GM19043 (cell line): ENCODE measurements at regions not wholly inside any gene's neighbourhood (a gene's known extent, or its start where the extent isn't known, plus 50 kb on each side); places are given as distances from the start of the nearest gene placed in this dataset.

Experiments used
- ATAC-seq: cut with Tn5 transposase; IDR thresholded peaks from one replicate; pipeline ENCODE4 v1.9.1; 2021; ENCODE audit warnings: low read depth; ENCODE audit not compliant: unreplicated experiment

- no peak for ATAC-seq
Measured at GRCh38 chr21:16768096-16768495, 744.7 kb upstream of the CXADR start.

DNA sequence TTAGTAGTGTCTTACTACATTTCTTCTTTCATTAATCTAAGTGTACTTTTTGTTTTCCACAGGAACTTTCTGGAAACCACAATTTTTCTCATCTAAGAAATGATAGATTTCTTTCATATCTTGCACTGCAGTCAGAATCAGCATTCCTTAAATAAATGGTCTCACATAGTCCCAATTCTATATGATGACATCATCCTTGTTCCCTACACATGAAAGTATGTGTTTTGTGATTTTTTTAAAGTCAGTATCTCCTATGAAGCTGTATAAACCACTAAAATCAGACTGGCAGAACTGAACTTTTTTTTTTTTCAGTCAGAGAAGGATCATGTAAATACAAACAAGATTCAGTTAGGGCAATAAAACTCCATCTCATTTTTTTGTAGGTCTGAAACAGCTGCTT is 742.6 kb upstream of the CXADR start:
- no peak for ATAC-seq

DNA sequence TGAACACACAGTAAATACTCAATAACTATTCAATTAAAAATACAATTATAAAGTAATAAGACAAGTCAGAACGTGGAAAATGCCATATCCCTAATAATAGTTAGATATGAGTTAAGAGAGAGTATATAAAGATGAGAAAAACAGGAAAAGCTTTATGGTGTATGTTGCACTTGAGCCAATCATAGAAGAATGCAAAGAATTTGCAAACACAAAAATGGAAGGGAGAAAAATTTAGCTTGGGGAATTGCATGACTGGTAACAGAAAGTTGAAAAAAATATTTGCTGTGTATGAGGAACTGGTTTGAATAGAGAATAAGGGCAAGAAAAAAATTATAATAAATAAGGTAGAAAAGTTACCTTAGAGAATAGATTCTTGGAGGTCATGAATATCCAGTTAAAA is 739.6 kb upstream of the CXADR start:
- ATAC-seq, result no peak

GRCh38 chr21:16775076-16775475 is 737.8 kb upstream of the CXADR start:
- ATAC-seq, result no peak

DNA sequence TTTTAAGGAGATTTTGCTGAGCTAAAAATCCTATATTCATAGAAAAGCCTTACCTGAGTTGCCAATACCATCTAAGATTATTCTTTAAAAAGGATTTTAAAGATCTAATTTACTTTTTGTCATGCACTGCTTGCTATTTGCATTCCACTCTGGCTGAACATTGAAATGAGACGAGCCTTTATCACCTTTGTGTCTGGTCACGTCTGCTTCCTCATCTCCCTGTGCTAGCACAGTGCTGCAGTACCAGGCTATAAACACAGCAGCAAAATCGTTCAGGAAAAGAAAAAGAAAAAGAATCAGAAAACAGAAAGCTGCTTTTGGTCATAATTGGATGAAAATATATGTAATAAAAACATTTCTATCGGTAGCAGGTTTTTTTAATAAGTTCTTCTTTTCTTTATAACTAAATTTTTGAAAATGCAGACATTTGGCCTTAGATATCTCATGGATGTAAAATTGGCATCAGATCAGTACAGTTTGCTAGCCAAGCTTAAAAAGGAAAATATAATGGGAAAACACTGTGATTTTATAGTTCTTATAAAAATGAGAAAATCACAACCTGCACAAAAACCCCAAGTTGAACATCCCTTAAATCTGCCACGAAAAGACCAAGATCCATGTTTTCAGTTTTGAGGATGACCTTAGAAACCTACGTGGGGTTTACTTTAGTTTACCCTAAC is 735.7 kb upstream of the CXADR start:
- ATAC-seq, result no peak

- ATAC-seq, result no peak
Measured at GRCh38 chr21:16788584-16788983, 724.3 kb upstream of the CXADR start.

DNA sequence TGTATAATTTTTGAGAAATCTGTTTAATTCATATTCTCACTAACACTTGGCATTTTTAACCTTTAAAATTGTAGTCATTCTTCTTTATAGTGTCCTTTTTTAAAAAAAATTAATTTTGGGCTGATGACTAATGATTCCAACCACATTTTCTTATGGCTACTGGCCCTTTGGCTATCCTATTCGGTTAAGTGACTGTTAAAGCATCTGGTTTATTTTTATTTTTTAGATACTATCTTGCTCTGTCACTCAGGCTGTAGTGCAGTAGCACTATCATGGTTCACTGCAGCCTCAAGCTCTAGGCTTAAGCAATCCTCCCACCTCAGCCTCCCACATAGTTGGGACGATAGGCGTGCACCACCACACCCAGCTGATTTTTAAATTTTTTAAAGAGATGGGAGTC is 723.2 kb upstream of the CXADR start:
- no peak for ATAC-seq

DNA sequence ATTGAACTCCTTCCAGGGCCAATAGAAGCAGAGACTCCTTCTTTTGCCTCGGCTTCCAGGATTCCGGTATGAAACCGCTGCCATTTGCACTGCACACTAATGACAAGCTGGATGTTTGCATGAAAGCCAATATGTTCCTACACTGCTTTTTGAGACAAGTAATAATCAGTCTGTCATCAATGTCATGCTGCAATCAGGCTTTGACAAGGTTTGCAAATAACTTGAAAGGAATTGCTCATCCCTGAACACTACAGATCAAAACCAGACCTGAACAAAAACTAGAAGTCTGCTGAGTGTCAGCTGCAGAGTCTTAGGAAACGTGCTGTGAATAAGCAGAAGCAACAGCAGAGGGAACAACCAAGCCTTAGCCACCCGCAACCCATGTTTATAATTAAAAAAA is 720.7 kb upstream of the CXADR start:
- no peak for ATAC-seq

- no peak for ATAC-seq
Measured at GRCh38 chr21:16794950-16795349, 717.9 kb upstream of the CXADR start.

DNA sequence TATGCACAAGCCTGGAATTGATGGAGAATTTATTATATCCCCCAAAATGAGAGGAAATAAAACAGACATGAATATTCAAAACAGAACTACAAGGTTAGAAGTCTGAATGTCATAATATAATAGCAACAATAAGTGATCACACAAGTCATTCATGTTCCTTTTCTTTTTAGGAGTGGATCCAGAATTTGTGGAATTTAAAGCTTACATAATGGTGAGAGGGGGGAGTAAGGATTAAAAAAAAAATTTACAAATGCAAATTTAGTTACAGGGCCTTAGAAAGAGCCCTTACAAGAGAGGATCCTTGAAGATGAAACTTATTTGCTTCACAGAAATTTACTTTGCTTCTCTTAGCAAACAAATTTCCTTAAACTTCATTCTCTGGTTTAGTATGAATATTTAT is 716.1 kb upstream of the CXADR start:
- no peak for ATAC-seq

GRCh38 chr21:16797540-16797939 is 715.3 kb upstream of the CXADR start:
- no peak for ATAC-seq

- no peak for ATAC-seq
Measured at GRCh38 chr21:16797966-16798365, 714.9 kb upstream of the CXADR start.

GRCh38 chr21:16800536-16801275 is 712.1 kb upstream of the CXADR start:
- no peak for ATAC-seq

- ATAC-seq, result no peak
Measured at GRCh38 chr21:16811011-16811410, 701.8 kb upstream of the CXADR start.

DNA sequence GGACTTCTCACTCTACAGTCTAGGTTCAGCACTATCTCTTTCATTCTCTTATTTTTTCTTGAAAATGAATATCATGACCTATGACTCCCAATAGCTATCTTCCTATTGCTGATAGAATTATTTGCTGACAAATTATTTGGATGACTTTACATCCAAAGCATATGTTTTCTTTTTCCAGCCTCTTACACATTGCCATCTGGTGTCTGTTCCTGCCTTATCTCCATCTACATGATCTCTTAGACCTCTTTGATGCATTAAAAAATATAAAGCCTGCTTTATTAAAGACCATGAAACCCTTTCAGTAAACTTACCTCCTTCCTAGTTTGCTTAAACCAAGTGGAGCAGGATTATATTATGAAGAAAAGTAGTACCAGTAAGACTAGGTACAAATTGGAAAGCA is 700.9 kb upstream of the CXADR start:
- no peak for ATAC-seq

- no peak for ATAC-seq
Measured at GRCh38 chr21:16815243-16815642, 697.6 kb upstream of the CXADR start.

DNA sequence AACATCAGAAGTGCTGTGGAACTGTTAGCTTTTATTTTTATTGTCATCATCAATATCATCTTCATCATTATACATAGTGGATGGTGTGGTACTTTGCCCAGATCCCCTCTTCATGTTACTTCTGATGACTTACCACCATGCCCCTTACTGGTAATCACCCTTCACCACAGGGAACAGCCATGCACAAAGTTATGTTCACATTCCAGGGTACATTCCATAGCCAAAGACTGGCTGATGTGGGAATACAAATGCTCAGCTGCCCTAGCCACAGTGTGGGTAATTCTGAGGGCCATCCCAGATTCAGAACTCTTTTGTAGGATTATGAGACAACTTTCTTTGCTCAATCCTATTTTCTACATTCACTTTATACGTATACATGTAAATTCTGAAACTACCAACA is 691.3 kb upstream of the CXADR start:
- ATAC-seq, result no peak

DNA sequence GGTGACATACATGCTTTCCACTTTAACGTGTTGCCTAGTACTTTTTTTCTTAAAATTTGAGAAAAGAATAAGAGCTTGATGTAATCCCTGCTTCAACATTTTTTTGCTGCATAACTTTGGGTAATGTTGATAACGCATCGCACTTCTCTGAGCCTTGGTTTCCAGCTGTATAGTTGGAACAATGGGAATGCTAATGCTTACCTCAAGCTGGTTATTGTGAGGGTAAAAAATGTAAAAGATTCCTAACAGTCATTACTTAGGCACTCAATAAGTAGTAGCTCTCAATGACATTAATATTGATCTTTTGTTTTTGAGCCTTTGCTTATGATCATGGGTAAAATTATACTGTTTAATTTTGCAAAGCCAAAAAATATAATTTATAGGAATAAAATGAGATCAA is 683.3 kb upstream of the CXADR start:
- ATAC-seq, result no peak

- ATAC-seq, result no peak
Measured at GRCh38 chr21:16832791-16833190, 680.1 kb upstream of the CXADR start.

GRCh38 chr21:16834791-16835190 is 678.1 kb upstream of the CXADR start:
- no peak for ATAC-seq

GRCh38 chr21:16837321-16837720 is 675.5 kb upstream of the CXADR start:
- ATAC-seq, result no peak

- no peak for ATAC-seq
Measured at GRCh38 chr21:16837721-16838120, 675.1 kb upstream of the CXADR start.
